Keratinocyte (primary cell): ENCODE measurements at regions not wholly inside any gene's neighbourhood (a gene's known extent, or its start where the extent isn't known, plus 50 kb on each side); places are given as distances from the start of the nearest gene placed in this dataset.

Source experiments
- DNase-seq: peaks from one replicate; pipeline ENCODE4 v3.0.0-alpha.2; 2011; ENCODE audit warnings: low read depth, missing footprints, low spot score
- FAIRE-seq: peaks from 2 replicates; lab custom pipeline; 2011; peaks lifted over from hg19 to GRCh38; lab: Jason Lieb, UNC
- H2AFZ ChIP-seq: 2 replicates; pipeline ENCODE4 v1.6.0; 2012; ENCODE audit warnings: low read length, control low read depth, inconsistent platforms; ENCODE audit not compliant: control insufficient read depth
- H3K27ac ChIP-seq: 2 replicates; pipeline ENCODE4 v1.5.1; 2011; ENCODE audit warnings: low read length; ENCODE audit not compliant: control insufficient read depth, insufficient read depth
- H3K27me3 ChIP-seq: 3 replicates; pipeline ENCODE4 v1.6.0; 2011; ENCODE audit warnings: low read length; ENCODE audit not compliant: control insufficient read depth, insufficient read depth; ENCODE audit errors: extremely low read depth
- H3K36me3 ChIP-seq, 2 experiments: 2 replicates in 1 of 2; 3 replicates in 1 of 2; pipeline ENCODE4 v1.5.1; 2011; ENCODE audit warnings: low read length in 2 of 2, mild to moderate bottlenecking in 1 of 2; ENCODE audit not compliant: control insufficient read depth in 2 of 2, insufficient read depth in 2 of 2; ENCODE audit errors: extremely low read depth in 1 of 2
- H3K4me1 ChIP-seq: 3 replicates; pipeline ENCODE4 v1.5.1; 2011; ENCODE audit warnings: low read length; ENCODE audit not compliant: control insufficient read depth, insufficient read depth; ENCODE audit errors: extremely low read depth
- H3K4me2 ChIP-seq: 3 replicates; pipeline ENCODE4 v1.6.0; 2011; ENCODE audit warnings: low read depth, low read length; ENCODE audit not compliant: control insufficient read depth, insufficient read depth; ENCODE audit errors: extremely low read depth
- H3K4me3 ChIP-seq, 3 experiments: fragments of 200-600 bp in 1 of 3; sonication (generic) in 1 of 3; 2 replicates in 2 of 3; 3 replicates in 1 of 3; pipeline ENCODE4 v1.5.1; 2011 to 2016; ENCODE audit warnings: low read length in 3 of 3, mild to moderate bottlenecking in 3 of 3, control low read depth in 2 of 3, inconsistent platforms in 1 of 3, low read depth in 1 of 3, mixed read lengths in 1 of 3, mixed run types in 1 of 3, moderate library complexity in 1 of 3; ENCODE audit not compliant: control insufficient read depth in 2 of 3, insufficient read depth in 2 of 3; ENCODE audit errors: extremely low read depth in 1 of 3
- H3K79me2 ChIP-seq: 2 replicates; pipeline ENCODE4 v1.6.0; 2012; ENCODE audit warnings: low read length; ENCODE audit not compliant: control insufficient read depth, insufficient read depth
- H3K9ac ChIP-seq: 3 replicates; pipeline ENCODE4 v1.6.0; 2011; ENCODE audit warnings: low read length; ENCODE audit not compliant: control insufficient read depth, insufficient read depth; ENCODE audit errors: extremely low read depth
- H3K9me1 ChIP-seq: 3 replicates; pipeline ENCODE4 v1.6.0; 2011; ENCODE audit warnings: low read length; ENCODE audit not compliant: control insufficient read depth, insufficient read depth; ENCODE audit errors: extremely low read depth
- H3K9me3 ChIP-seq: 2 replicates; pipeline ENCODE4 v1.5.1; 2012; ENCODE audit warnings: low read depth, low read length; ENCODE audit not compliant: control insufficient read depth
- H4K20me1 ChIP-seq: 3 replicates; pipeline ENCODE4 v1.6.0; 2011; ENCODE audit warnings: low read length; ENCODE audit not compliant: control insufficient read depth, insufficient read depth; ENCODE audit errors: extremely low read depth
- EZH2 ChIP-seq: IDR thresholded peaks from one replicate; pipeline ENCODE4 v1.6.1; 2012; ENCODE audit warnings: inconsistent platforms, mild to moderate bottlenecking, low read length, moderate library complexity
- dilution Hi-C: fragments of 300-500 bp; cut with MboI; formaldehyde crosslinking; loops from one replicate; pipeline ENCODE4 v1.7.0; 2020; ENCODE audit warnings: low sequenced_read_pairs; ENCODE audit not compliant: extremely low pct_ligation_motif_present
- TF ChIP-seq, protein P1 (sequence below), 3 experiments: IDR thresholded peaks in 1 of 3; conservative IDR thresholded peaks in 1 of 3; optimal IDR thresholded peaks in 1 of 3; 2 replicates in 2 of 3; 3 replicates in 1 of 3; pipeline versions ENCODE3 to v1.5.1; 2011; ENCODE audit warnings: low read length in 3 of 3, mild to moderate bottlenecking in 3 of 3, moderate library complexity in 2 of 3, control low read depth in 1 of 3, inconsistent platforms in 1 of 3; ENCODE audit not compliant: insufficient read depth in 2 of 3; ENCODE audit errors: extremely low read depth in 1 of 3

DNA sequence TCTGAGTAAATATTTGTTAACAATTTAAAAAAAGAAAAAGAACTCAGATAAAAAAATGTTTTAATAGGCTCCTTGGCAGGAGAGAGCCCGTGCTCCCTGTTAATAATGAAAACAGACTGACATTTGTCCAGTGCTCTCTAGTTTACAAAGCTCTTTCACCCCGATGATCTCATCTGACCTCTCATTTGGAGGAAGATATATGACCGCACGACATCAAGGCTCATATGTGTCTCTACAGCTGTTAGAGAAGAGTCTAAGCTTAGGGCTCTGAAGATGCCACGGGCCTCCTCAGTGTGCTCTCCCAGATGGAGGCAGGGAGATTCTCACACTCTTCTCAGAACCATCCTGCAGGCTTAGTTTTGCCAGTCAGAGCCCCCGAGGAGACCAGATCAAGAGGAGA lies 280.8 kb upstream of the IRX5 start:
- FAIRE-seq (no peak), DNase-seq (no peak)
- Histone ChIP-seq H3K27ac (no peak overlapping the region), H3K9ac (no peak overlapping the region), H3K79me2 (no peaks in the 10 kb centered on the region), H3K27me3 (no peaks in the 10 kb centered on the region), H2AFZ (no peak overlapping the region), H3K9me3 (no peaks in the 10 kb centered on the region), H3K4me3 (no peak overlapping the region), H3K36me3 (no peaks in the 10 kb centered on the region), H4K20me1 (no peaks in the 10 kb centered on the region), H3K9me1 (no peaks in the 10 kb centered on the region), H3K4me2 (no peak overlapping the region), H3K4me1 (peaks cover 17% of the 10 kb centered on the region)
- dilution Hi-C loops: no loop called here
- no peak for TF ChIP-seq EZH2
- TF ChIP-seq, protein P1, sequence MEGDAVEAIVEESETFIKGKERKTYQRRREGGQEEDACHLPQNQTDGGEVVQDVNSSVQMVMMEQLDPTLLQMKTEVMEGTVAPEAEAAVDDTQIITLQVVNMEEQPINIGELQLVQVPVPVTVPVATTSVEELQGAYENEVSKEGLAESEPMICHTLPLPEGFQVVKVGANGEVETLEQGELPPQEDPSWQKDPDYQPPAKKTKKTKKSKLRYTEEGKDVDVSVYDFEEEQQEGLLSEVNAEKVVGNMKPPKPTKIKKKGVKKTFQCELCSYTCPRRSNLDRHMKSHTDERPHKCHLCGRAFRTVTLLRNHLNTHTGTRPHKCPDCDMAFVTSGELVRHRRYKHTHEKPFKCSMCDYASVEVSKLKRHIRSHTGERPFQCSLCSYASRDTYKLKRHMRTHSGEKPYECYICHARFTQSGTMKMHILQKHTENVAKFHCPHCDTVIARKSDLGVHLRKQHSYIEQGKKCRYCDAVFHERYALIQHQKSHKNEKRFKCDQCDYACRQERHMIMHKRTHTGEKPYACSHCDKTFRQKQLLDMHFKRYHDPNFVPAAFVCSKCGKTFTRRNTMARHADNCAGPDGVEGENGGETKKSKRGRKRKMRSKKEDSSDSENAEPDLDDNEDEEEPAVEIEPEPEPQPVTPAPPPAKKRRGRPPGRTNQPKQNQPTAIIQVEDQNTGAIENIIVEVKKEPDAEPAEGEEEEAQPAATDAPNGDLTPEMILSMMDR (optimal IDR thresholded peaks at IDR 0.05 in 1 of 3, IDR thresholded peaks at IDR 0.05 in 1 of 3, conservative IDR thresholded peaks at IDR 0.05 in 1 of 3; ENCODE audit: extremely low read depth in 1 of 3, insufficient read depth in 2 of 3, low read length in 3 of 3): no peak

- H3K9me1 ChIP-seq: no peaks in the 10 kb centered on the region
- no peak overlapping the region for H2AFZ ChIP-seq
- no peak overlapping the region for H3K4me3 ChIP-seq
- no peaks in the 10 kb centered on the region for H4K20me1 ChIP-seq
- H3K79me2 ChIP-seq: no peaks in the 10 kb centered on the region
- H3K27me3 ChIP-seq: no peaks in the 10 kb centered on the region
- H3K9ac ChIP-seq: no peak overlapping the region
- no peaks in the 10 kb centered on the region for H3K36me3 ChIP-seq
- no peak for DNase-seq
- dilution Hi-C loops: no loop called here
- no peak overlapping the region for H3K4me2 ChIP-seq
- H3K4me1 ChIP-seq: peaks cover 17% of the 10 kb centered on the region
- no peak overlapping the region for H3K27ac ChIP-seq
- H3K9me3 ChIP-seq: no peaks in the 10 kb centered on the region
- no peak for TF ChIP-seq EZH2
- TF ChIP-seq, protein P1 (optimal IDR thresholded peaks at IDR 0.05 in 1 of 3, IDR thresholded peaks at IDR 0.05 in 1 of 3, conservative IDR thresholded peaks at IDR 0.05 in 1 of 3; ENCODE audit: extremely low read depth in 1 of 3, insufficient read depth in 2 of 3, low read length in 3 of 3): no peak
- no peak for FAIRE-seq
Observed at GRCh38 chr16:54648575-54648974, 282.1 kb upstream of the IRX5 start.
